ENCODE measurements at regions not wholly inside any gene's neighbourhood (a gene's known extent, or its start where the extent isn't known, plus 50 kb on each side); places are given as distances from the start of the nearest gene placed in this dataset.
A peak's percentile ranks its signal among the peaks of the same experiment; 100 is the strongest.

GRCh38 chr7:22001345-22002004 is 55.8 kb upstream of the CDCA7L start:
- H3K27ac ChIP-seq = no peak overlapping the region
- no peaks in the 10 kb centered on the region for H3K27me3 ChIP-seq
- H3K9me3 ChIP-seq = no peaks in the 10 kb centered on the region
- DNase-seq = no peak
- no peak overlapping the region for H3K4me3 ChIP-seq
- no peaks in the 10 kb centered on the region for H3K4me1 ChIP-seq (ENCODE audit: insufficient read depth)
- H3K36me3 ChIP-seq = no peaks in the 10 kb centered on the region
- TF ChIP-seq CTCF (IDR thresholded peaks at IDR 0.05) = peak; percentile 63 to 69 (median 68)
- TF ChIP-seq POLR2A (IDR thresholded peaks at IDR 0.05) = no peak
- intact Hi-C loops (cut with DNase I) = no loop called here
- 11 to 15% (median 12%) methylated on average over 8 of the region's 8 CpGs for WGBS, 3 donors

GRCh38 chr7:21999896-22000295 is 54.2 kb upstream of the CDCA7L start:
- no peak for DNase-seq
- Histone ChIP-seq H3K4me3 (no peak overlapping the region), H3K27me3 (no peaks in the 10 kb centered on the region), H3K36me3 (no peaks in the 10 kb centered on the region), H3K27ac (no peak overlapping the region), H3K4me1 (ENCODE audit: insufficient read depth) (no peaks in the 10 kb centered on the region), H3K9me3 (no peaks in the 10 kb centered on the region)
- 83 to 85% (median 84%) methylated on average over 6 of the region's 6 CpGs for WGBS, 3 donors
- intact Hi-C loops (cut with DNase I) = no loop called here
- TF ChIP-seq POLR2A (IDR thresholded peaks at IDR 0.05) (no peak), EP300 (IDR thresholded peaks at IDR 0.05) (no peak), CTCF (IDR thresholded peaks at IDR 0.05) (no peak)

DNA sequence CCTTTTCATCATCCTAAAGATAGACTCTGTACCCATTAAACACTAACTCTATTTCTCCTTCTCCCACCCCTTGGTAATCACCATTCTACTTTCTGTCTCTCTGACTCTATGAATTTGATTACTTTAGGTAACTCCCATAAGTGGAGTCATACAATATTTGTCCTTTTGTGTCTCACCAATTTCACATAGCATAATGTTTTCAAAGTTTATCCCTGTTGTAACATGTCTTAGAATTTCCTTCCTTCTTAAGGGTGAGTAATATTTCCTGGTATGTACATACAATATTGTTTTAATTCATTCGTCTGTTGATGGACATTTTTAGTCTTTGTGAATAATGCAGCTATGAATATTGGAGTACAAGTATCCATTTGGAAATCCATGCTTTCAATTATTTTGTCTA is 50.9 kb upstream of the CDCA7L start:
- Histone ChIP-seq H3K4me1 (ENCODE audit: insufficient read depth) (no peaks in the 10 kb centered on the region), H3K27me3 (no peaks in the 10 kb centered on the region), H3K4me3 (no peak overlapping the region), H3K9me3 (no peaks in the 10 kb centered on the region), H3K27ac (no peak overlapping the region), H3K36me3 (no peaks in the 10 kb centered on the region)
- DNase-seq = no peak
- WGBS, 3 donors = 60 to 77% (median 67%) methylated on average over 1 of the region's 1 CpG
- TF ChIP-seq CTCF (IDR thresholded peaks at IDR 0.05) (no peak), EP300 (IDR thresholded peaks at IDR 0.05) (no peak), POLR2A (IDR thresholded peaks at IDR 0.05) (no peak)
- intact Hi-C loops (cut with DNase I) = no loop called here
